Kidney epithelial cell (primary cell): ENCODE measurements at regions not wholly inside any gene's neighbourhood (a gene's known extent, or its start where the extent isn't known, plus 50 kb on each side); places are given as distances from the start of the nearest gene placed in this dataset.

Source experiments
- DNase-seq: peaks from one replicate; pipeline ENCODE4 v3.0.0-alpha.2; 2010; ENCODE audit warnings: low read depth
- H3K27me3 ChIP-seq: 2 replicates; pipeline ENCODE4 v1.6.0; 2011; ENCODE audit warnings: low read length; ENCODE audit not compliant: control insufficient read depth, insufficient read depth
- H3K36me3 ChIP-seq: 2 replicates; pipeline ENCODE4 v1.5.1; 2011; ENCODE audit warnings: low read length; ENCODE audit not compliant: control insufficient read depth, insufficient read depth
- H3K4me3 ChIP-seq: 2 replicates; pipeline ENCODE4 v1.5.1; 2011; ENCODE audit warnings: low read depth, mild to moderate bottlenecking, control low read depth, low read length
- TF ChIP-seq, protein P1 (sequence below): IDR thresholded peaks from 2 replicates; pipeline ENCODE4 v1.5.1; 2011; ENCODE audit warnings: mild to moderate bottlenecking, moderate library complexity, low read length, control low read depth, inconsistent platforms; ENCODE audit not compliant: insufficient read depth, poor library complexity, severe bottlenecking

DNA sequence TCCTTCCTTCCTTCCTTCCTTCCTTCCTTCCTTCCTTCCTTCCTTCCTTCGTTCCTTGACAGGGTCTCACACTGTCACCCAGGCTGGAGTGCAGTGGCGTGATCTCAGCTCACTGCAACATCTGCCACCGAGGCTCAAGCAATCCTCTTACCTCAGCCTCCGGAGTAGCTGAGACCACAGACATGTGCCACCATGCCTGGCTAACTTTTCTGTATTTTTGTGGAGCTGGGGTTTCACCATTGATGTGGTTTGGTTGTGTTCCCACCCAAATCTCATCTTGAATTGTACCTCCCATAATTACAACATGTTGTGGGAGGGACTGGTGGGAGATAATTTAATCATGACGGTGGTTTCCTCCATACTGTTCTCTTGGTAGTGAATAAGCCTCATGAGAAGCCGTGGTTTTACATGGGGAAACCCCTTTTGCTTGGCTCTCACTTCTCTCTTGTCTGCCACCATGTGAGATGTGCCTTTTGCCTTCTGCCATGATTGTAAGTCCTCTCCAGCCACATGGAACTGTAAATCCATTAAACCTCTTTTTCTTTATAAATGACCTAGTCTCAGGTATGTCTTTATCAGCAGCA is 90.3 kb upstream of the MPHOSPH6 start:
- TF ChIP-seq, protein P1, sequence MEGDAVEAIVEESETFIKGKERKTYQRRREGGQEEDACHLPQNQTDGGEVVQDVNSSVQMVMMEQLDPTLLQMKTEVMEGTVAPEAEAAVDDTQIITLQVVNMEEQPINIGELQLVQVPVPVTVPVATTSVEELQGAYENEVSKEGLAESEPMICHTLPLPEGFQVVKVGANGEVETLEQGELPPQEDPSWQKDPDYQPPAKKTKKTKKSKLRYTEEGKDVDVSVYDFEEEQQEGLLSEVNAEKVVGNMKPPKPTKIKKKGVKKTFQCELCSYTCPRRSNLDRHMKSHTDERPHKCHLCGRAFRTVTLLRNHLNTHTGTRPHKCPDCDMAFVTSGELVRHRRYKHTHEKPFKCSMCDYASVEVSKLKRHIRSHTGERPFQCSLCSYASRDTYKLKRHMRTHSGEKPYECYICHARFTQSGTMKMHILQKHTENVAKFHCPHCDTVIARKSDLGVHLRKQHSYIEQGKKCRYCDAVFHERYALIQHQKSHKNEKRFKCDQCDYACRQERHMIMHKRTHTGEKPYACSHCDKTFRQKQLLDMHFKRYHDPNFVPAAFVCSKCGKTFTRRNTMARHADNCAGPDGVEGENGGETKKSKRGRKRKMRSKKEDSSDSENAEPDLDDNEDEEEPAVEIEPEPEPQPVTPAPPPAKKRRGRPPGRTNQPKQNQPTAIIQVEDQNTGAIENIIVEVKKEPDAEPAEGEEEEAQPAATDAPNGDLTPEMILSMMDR = no peak
- no peaks in the 10 kb centered on the region for H3K36me3 ChIP-seq
- no peak overlapping the region for H3K4me3 ChIP-seq
- peaks cover 13% of the 10 kb centered on the region for H3K27me3 ChIP-seq
- no peak for DNase-seq

DNA sequence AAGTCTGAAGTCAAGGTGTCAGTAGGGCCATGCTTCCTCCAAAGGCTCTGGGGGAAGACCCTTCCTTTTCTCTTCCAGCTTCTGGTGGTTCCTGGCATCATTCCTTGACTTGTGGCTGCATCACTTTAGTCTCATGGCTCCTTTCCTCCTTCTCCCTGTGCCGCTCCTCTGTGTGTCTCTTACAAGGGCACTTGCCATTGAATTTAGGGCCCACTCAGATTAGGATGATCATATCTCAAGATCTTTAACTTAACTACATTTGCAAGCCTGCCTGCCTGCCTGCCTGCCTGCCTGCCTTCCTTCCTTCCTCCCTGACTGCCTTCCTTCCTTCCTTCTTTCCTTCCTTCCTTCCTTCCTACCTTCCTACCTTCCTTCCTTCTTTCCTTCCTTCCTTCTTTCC is 89.7 kb upstream of the MPHOSPH6 start:
- H3K4me3 ChIP-seq = no peak overlapping the region
- TF ChIP-seq, protein P1 = no peak
- no peak for DNase-seq
- H3K36me3 ChIP-seq = no peaks in the 10 kb centered on the region
- peaks cover 9% of the 10 kb centered on the region for H3K27me3 ChIP-seq

DNA sequence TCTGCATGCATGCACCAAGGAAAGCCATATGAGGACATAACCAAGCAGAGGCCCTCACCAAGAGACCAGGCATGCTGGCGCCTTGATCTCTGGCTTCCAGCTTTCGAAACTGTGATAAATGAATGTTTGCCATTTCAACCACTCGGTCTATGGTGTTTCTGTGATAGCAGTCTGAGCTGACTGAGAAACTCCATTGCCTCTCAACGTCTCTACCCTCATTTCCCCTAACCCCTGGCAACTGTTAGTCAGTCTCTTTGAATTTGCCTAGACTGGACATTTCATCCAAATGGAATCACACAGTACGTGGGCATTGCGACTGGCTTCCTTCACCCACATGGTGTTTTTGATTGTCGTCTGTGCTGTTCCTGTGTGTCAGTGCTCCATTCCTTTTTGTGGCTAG is 88.0 kb upstream of the MPHOSPH6 start:
- DNase-seq = no peak
- Histone ChIP-seq H3K4me3 (no peak overlapping the region), H3K36me3 (no peaks in the 10 kb centered on the region), H3K27me3 (peaks cover 4% of the 10 kb centered on the region)
- TF ChIP-seq, protein P1 = no peak

DNA sequence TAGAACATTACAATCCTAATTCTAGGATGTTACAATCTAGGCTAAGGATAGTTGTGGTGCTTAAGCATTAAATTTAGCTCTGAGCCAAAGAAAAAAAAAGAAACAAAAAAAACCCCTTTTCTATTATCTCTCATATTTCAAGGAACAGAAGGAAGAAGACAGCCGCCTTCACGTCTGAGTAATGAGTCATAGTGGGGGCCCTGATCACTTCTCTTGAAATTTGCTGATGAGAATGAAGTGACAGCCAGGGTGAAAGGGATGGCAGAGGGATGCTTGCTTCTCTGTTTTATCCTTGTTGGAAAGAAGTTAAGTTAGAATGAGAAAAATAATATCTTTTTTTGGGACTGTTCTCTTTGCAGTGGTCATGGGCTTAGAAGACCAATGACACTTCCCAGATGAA is 82.6 kb upstream of the MPHOSPH6 start:
- Histone ChIP-seq H3K27me3 (no peaks in the 10 kb centered on the region), H3K36me3 (no peaks in the 10 kb centered on the region), H3K4me3 (no peak overlapping the region)
- no peak for DNase-seq
- TF ChIP-seq, protein P1 = no peak

DNA sequence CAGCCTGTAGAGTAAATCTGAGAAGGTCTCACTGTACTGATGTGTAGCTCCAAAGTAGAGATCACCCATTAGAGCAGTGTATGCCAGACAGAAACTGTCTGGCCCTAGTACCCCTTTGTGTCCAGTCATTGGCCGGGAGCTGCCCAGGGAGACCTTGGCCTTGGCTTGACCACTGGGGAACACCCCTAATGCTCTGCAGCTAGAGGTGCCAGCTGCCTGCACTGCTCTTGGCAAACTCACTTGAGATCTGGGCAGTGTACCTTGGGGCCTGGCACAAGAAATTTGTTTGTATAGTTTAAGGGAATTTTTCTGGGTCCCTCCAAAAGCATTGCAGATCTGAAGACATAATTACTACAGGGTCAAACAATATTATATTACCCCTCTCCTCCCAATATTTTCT is 78.7 kb upstream of the MPHOSPH6 start:
- TF ChIP-seq, protein P1 = no peak
- no peak for DNase-seq
- no peaks in the 10 kb centered on the region for H3K36me3 ChIP-seq
- H3K4me3 ChIP-seq = no peak overlapping the region
- H3K27me3 ChIP-seq = no peaks in the 10 kb centered on the region

DNA sequence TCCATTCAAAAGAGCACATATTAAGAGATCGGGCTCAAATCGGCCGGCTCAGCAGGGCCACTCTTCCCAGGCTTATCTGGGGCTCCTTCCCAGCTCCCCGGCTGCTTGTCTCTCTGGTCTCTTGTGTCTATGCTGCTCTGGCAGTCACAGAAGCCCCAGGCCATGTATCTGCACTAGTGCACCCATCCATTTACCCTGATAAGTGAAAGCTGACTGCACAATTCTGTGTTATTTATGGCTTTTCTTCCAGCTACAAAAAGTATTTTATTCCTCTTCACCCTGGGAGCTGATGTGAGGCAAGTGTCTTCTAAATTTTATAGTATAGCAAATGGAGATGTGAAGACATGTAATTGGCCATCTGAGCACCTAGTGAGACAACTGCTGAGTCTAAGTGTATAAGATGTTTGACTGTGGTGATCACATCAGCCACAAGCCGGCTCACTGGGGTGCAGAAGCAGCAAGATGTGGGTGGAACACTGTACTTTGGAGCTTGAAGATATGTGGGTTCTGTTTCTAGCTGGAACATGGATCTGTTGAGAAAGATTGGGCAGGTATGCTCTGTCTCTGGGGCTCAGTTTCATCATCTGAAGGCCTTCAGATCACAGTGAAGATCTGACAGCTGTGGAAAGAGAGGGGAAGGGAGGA is 78.1 kb upstream of the MPHOSPH6 start:
- DNase-seq = no peak
- no peaks in the 10 kb centered on the region for H3K27me3 ChIP-seq
- TF ChIP-seq, protein P1 = no peak
- H3K36me3 ChIP-seq = no peaks in the 10 kb centered on the region
- no peak overlapping the region for H3K4me3 ChIP-seq
